Endodermal cell (in vitro differentiated cells): ENCODE measurements at regions not wholly inside any gene's neighbourhood (a gene's known extent, or its start where the extent isn't known, plus 50 kb on each side); places are given as distances from the start of the nearest gene placed in this dataset.

Experiments used
- DNase-seq: peaks from one replicate; pipeline ENCODE4 v3.0.0-alpha.2; 2017
- H3K27ac ChIP-seq: 2 replicates; pipeline ENCODE4 v1.5.1; 2013; ENCODE audit warnings: mild to moderate bottlenecking, low read depth, low read length, moderate library complexity
- H3K27me3 ChIP-seq: 2 replicates; pipeline ENCODE4 v1.6.1; 2013; ENCODE audit warnings: mild to moderate bottlenecking, low read length, moderate library complexity; ENCODE audit not compliant: insufficient read depth, control insufficient read depth, poor library complexity, severe bottlenecking
- H3K36me3 ChIP-seq: 2 replicates; pipeline ENCODE4 v1.7.0; 2013; ENCODE audit warnings: mild to moderate bottlenecking, low read length, moderate library complexity; ENCODE audit not compliant: control insufficient read depth, insufficient read depth
- H3K4me1 ChIP-seq: one replicate; pipeline ENCODE4 v1.7.0; 2013; ENCODE audit warnings: low read length; ENCODE audit not compliant: control insufficient read depth, insufficient read depth
- H3K4me3 ChIP-seq: 2 replicates; pipeline ENCODE4 v1.5.1; 2013; ENCODE audit warnings: mild to moderate bottlenecking, low read length, moderate library complexity
- H3K9ac ChIP-seq: 2 replicates; pipeline ENCODE4 v1.6.1; 2013; ENCODE audit warnings: mild to moderate bottlenecking, low read length, moderate library complexity; ENCODE audit not compliant: poor library complexity, severe bottlenecking; ENCODE audit errors: extremely low read depth
- H3K9me3 ChIP-seq: 2 replicates; pipeline ENCODE4 v1.6.1; 2013; ENCODE audit warnings: mild to moderate bottlenecking, low read length, moderate library complexity; ENCODE audit not compliant: control insufficient read depth
- H3K27ac Mint-ChIP-seq: 2 replicates; pipeline ENCODE4 v1.8.0; 2020; ENCODE audit warnings: mixed read lengths
- H3K27me3 Mint-ChIP-seq: 2 replicates; pipeline ENCODE4 v1.8.0; 2021; ENCODE audit warnings: mild to moderate bottlenecking, mixed read lengths; ENCODE audit not compliant: insufficient read depth
- H3K36me3 Mint-ChIP-seq: 2 replicates; pipeline ENCODE4 v1.8.0; 2020; ENCODE audit warnings: low read depth, mixed read lengths
- H3K4me1 Mint-ChIP-seq: 2 replicates; pipeline ENCODE4 v1.8.0; 2020; ENCODE audit warnings: mixed read lengths
- H3K4me3 Mint-ChIP-seq: 2 replicates; pipeline ENCODE4 v1.8.0; 2020; ENCODE audit warnings: mild to moderate bottlenecking, moderate library complexity, mixed read lengths
- H3K9me3 Mint-ChIP-seq: 2 replicates; pipeline ENCODE4 v1.8.0; 2020; ENCODE audit warnings: mild to moderate bottlenecking, mixed read lengths
- CTCF ChIP-seq: fragments of 200-600 bp; sonication (generic); conservative IDR thresholded peaks from 2 replicates; pipeline ENCODE4 v1.5.0; 2021; ENCODE audit warnings: antibody characterized with exemption, mild to moderate bottlenecking
- WGBS, 2 experiments: methylation state at CpG; one replicate each; pipeline versions ENCODE4 v1.1.5 to v1.1.7; 2013; ENCODE audit warnings: missing lambda C conversion rate in 2 of 2, mixed read lengths in 1 of 2; ENCODE audit not compliant: insufficient coverage in 1 of 2, insufficient read length in 1 of 2; 5-methylcytosine and 5-hydroxymethylcytosine counted together

GRCh38 chr15:70149667-70150404 is 52.1 kb upstream of the TLE3 start:
- H3K27ac ChIP-seq = no peak overlapping the region
- H3K4me3 ChIP-seq = no peak overlapping the region
- Mint-ChIP-seq H3K27ac (peak overlapping the region; percentile 11), H3K4me3 (no peak overlapping the region), H3K36me3 (no peaks in the 10 kb centered on the region), H3K9me3 (no peaks in the 10 kb centered on the region), H3K4me1 (peaks cover 35% of the 10 kb centered on the region), H3K27me3 (peaks cover 76% of the 10 kb centered on the region)
- H3K36me3 ChIP-seq = no peaks in the 10 kb centered on the region
- H3K9ac ChIP-seq = no peak overlapping the region
- WGBS, 2 experiments = 87 to 94% methylated on average over 3 to 4 of the region's 4 CpGs
- peaks cover 15% of the 10 kb centered on the region for H3K4me1 ChIP-seq
- H3K9me3 ChIP-seq = no peaks in the 10 kb centered on the region
- TF ChIP-seq CTCF = no peak
- H3K27me3 ChIP-seq = peaks cover 77% of the 10 kb centered on the region
- DNase-seq = no peak

- no peak for TF ChIP-seq CTCF
- Histone ChIP-seq H3K4me3 (no peak overlapping the region), H3K9ac (no peak overlapping the region), H3K4me1 (peaks cover 8% of the 10 kb centered on the region), H3K36me3 (no peaks in the 10 kb centered on the region), H3K9me3 (no peaks in the 10 kb centered on the region), H3K27ac (no peak overlapping the region), H3K27me3 (peaks cover 74% of the 10 kb centered on the region)
- no peak overlapping the region for H3K4me3 Mint-ChIP-seq
- peaks cover 41% of the 10 kb centered on the region for H3K4me1 Mint-ChIP-seq
- H3K36me3 Mint-ChIP-seq = no peaks in the 10 kb centered on the region
- H3K9me3 Mint-ChIP-seq = no peaks in the 10 kb centered on the region
- no peak overlapping the region for H3K27ac Mint-ChIP-seq
- WGBS, 2 experiments = 75 to 79% methylated on average over 1 to 3 of the region's 4 CpGs
- no peak for DNase-seq
- H3K27me3 Mint-ChIP-seq = peaks cover 75% of the 10 kb centered on the region
Measured at GRCh38 chr15:70147778-70148177, 50.1 kb upstream of the TLE3 start.
